Gastrocnemius medialis (tissue), 4 donors: ENCODE measurements at regions not wholly inside any gene's neighbourhood (a gene's known extent, or its start where the extent isn't known, plus 50 kb on each side); places are given as distances from the start of the nearest gene placed in this dataset.
"Not testable (repeated sequence)": the region's sequence is repeated elsewhere in the genome, so short reads cannot be mapped to it uniquely, and the experiment has no call there.

Source experiments
- ATAC-seq, 2 donors: fragments of 150-250 bp; one replicate each; pipeline ENCODE4 v1.9.1; 2016
- DNase-seq, 2 donors: peaks; one replicate each; pipeline ENCODE4 v3.0.0-alpha.2; 2019
- H3K27ac ChIP-seq, 4 donors: fragments of 200-600 bp; sonication (generic); 1 replicate in 1 of 4; 2 replicates in 3 of 4; pipeline ENCODE4 v1.5.1; 2016 to 2018; ENCODE audit warnings: mild to moderate bottlenecking in 2 of 4, moderate library complexity in 1 of 4
- H3K27me3 ChIP-seq, 3 donors: fragments of 200-600 bp; sonication (generic) in 2 of 3; 1 replicate in 1 of 3; 2 replicates in 2 of 3; pipeline versions ENCODE4 v1.5.1 to v1.6.0; 2016 to 2019; ENCODE audit warnings: mild to moderate bottlenecking in 1 of 3, moderate library complexity in 1 of 3
- H3K36me3 ChIP-seq, 2 donors: fragments of 200-600 bp; sonication (generic) in 1 of 2; one replicate each; pipeline ENCODE4 v1.5.1; 2017 to 2018
- H3K4me1 ChIP-seq, 2 donors: fragments of 200-600 bp; sonication (generic) in 1 of 2; one replicate each; pipeline ENCODE4 v1.5.1; 2016 to 2017; ENCODE audit warnings: mild to moderate bottlenecking in 2 of 2
- H3K4me3 ChIP-seq, 4 donors: fragments of 200-600 bp; sonication (generic) in 3 of 4; 1 replicate in 1 of 4; 2 replicates in 3 of 4; pipeline ENCODE4 v1.5.1; 2016 to 2019; ENCODE audit warnings: mild to moderate bottlenecking in 2 of 4
- H3K9me3 ChIP-seq, 3 donors: fragments of 200-600 bp; sonication (generic) in 2 of 3; 1 replicate in 1 of 3; 2 replicates in 2 of 3; pipeline ENCODE4 v1.5.1; 2016 to 2019
- POLR2A ChIP-seq, 2 donors: fragments of 450-650 bp; IDR thresholded peaks; one replicate each; pipeline ENCODE4 v1.6.1; 2017; ENCODE audit warnings: antibody characterized with exemption in 2 of 2, mild to moderate bottlenecking in 2 of 2, moderate library complexity in 2 of 2
- in situ Hi-C, 4 donors: fragments of 200-750 bp; cut with MboI; loops; one replicate each; pipeline versions ENCODE4 v1.15.0 to v1.8.0; 2017; ENCODE audit warnings: low sequenced_read_pairs in 4 of 4
- intact Hi-C: fragments of 100-400 bp; cut with DNase I; formaldehyde crosslinking; loops from one replicate; pipeline ENCODE4 v1.15.1; 2023; ENCODE audit warnings: low total_unique reads
- TF ChIP-seq, protein P1 (sequence below), 5 experiments: fragments of 450-650 bp in 3 of 5; fragments of 200-600 bp in 2 of 5; sonication (generic) in 2 of 5; IDR thresholded peaks in 4 of 5; conservative IDR thresholded peaks in 1 of 5; 1 replicate in 4 of 5; 2 replicates in 1 of 5; pipeline ENCODE4 v1.5.1; 2016 to 2019; ENCODE audit warnings: antibody characterized with exemption in 5 of 5, mild to moderate bottlenecking in 3 of 5, moderate library complexity in 3 of 5

DNA sequence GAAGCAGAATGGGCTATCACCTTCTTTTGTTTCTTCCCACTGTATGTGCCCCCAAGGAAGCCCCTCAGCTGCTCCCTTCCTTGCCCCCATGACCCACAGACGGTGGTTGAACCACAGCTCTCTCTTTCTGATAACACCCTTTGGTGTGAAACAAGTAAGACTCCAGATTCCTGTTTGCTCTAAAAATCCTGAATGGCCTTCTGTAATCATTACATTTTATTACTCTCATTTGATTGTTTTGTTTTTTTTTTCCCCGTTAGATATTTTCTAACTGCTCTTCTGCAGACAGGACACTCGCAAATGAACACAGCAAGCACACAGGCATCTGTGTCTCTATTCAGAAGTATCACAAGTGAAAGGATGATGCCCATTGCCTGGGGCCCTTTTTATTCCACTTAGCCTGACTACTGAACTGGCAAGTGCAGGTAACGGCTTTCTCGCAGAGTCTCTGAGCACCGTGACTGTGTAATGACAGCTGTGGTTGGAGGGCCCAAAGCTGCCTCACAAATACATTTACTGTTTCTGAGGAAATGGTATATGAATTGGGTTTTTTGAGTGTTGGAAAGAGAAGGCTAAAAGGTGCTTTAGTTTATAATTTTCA, 59.3 kb downstream of the OXGR1 start:
- DNase-seq, result no peak
- intact Hi-C loops (no loop called here), in situ Hi-C loops (no loop called here)
- Histone ChIP-seq H3K9me3 (no peaks in the 10 kb centered on the region), H3K27ac (no peak overlapping the region), H3K27me3 (no peaks in the 10 kb centered on the region), H3K4me3 (no peak overlapping the region), H3K36me3 (no peaks in the 10 kb centered on the region), H3K4me1 (no peaks in the 10 kb centered on the region)
- no peak for TF ChIP-seq POLR2A (IDR thresholded peaks at IDR 0.05)
- TF ChIP-seq, protein P1, sequence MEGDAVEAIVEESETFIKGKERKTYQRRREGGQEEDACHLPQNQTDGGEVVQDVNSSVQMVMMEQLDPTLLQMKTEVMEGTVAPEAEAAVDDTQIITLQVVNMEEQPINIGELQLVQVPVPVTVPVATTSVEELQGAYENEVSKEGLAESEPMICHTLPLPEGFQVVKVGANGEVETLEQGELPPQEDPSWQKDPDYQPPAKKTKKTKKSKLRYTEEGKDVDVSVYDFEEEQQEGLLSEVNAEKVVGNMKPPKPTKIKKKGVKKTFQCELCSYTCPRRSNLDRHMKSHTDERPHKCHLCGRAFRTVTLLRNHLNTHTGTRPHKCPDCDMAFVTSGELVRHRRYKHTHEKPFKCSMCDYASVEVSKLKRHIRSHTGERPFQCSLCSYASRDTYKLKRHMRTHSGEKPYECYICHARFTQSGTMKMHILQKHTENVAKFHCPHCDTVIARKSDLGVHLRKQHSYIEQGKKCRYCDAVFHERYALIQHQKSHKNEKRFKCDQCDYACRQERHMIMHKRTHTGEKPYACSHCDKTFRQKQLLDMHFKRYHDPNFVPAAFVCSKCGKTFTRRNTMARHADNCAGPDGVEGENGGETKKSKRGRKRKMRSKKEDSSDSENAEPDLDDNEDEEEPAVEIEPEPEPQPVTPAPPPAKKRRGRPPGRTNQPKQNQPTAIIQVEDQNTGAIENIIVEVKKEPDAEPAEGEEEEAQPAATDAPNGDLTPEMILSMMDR (IDR thresholded peaks at IDR 0.05 in 4 of 5, conservative IDR thresholded peaks at IDR 0.05 in 1 of 5), result no peak
- no peak for ATAC-seq

DNA sequence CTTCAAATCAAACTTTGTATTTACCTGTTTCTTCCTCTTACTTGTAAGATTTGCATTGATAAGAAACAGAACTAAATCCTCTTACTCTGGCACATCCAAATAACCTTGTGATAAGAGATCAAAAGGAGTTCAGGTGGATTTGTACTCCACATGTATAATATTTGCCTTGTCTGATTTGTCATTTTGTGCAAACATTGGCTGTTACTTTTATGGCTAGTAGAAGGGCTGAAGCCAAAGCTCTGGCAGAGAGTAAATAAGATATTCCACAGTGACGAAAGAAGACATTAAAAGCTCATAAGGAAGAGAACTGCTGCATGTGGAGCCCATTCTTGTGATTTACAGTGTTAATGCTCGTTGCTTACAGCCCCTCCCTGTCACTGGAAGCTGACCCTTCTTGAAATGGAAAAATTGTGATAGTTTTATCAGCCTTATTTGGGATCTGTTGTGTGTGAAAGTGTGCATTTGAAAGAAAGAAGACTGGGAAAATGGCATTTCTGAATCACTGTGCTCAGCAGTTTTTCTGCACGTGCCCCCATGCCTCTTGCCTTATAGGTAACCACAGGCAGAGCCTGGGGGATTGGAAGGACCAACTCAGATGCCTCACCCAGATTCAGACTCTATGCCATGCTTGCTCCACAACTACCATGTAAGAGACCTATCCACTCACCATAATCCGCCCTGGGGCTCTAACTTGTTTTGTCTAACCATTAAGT, 68.2 kb downstream of the OXGR1 start:
- ATAC-seq, result no peak
- H3K4me1 ChIP-seq, result no peaks in the 10 kb centered on the region
- no peaks in the 10 kb centered on the region for H3K36me3 ChIP-seq
- no peak overlapping the region for H3K27ac ChIP-seq
- intact Hi-C loops (no loop called here), in situ Hi-C loops (no loop called here)
- no peaks in the 10 kb centered on the region for H3K27me3 ChIP-seq
- H3K4me3 ChIP-seq, result no peak overlapping the region
- no peaks in the 10 kb centered on the region for H3K9me3 ChIP-seq
- no peak for DNase-seq
- no peak for TF ChIP-seq POLR2A (IDR thresholded peaks at IDR 0.05)
- TF ChIP-seq, protein P1 (IDR thresholded peaks at IDR 0.05 in 4 of 5, conservative IDR thresholded peaks at IDR 0.05 in 1 of 5), result no peak

DNA sequence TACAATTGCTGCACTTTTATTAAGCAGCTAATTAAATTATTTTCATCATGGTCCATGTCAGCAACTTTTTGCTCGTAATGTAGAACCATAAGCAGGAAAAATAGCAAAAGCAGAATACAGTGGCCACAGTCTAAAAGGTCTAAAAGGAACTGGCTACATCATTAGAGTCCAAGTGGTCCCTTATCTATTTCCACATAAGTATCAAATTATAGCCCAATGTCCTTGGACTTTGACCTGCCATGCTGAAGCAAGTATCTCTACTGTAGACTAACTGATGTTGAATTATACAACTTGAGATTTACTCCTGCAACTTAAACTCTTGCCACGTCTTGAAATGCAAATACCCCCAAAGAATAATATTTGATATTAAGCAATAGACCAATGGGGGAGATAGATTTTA, 68.8 kb downstream of the OXGR1 start:
- in situ Hi-C loops, result no loop called here
- Histone ChIP-seq H3K4me1 (no peaks in the 10 kb centered on the region), H3K27ac (no peak overlapping the region), H3K9me3 (no peaks in the 10 kb centered on the region), H3K4me3 (no peak overlapping the region), H3K27me3 (no peaks in the 10 kb centered on the region), H3K36me3 (no peaks in the 10 kb centered on the region)
- TF ChIP-seq, protein P1 (IDR thresholded peaks at IDR 0.05 in 4 of 5, conservative IDR thresholded peaks at IDR 0.05 in 1 of 5), result no peak
- no peak for TF ChIP-seq POLR2A (IDR thresholded peaks at IDR 0.05)
- no peak for DNase-seq
- intact Hi-C loops, result no loop called here
- no peak for ATAC-seq

DNA sequence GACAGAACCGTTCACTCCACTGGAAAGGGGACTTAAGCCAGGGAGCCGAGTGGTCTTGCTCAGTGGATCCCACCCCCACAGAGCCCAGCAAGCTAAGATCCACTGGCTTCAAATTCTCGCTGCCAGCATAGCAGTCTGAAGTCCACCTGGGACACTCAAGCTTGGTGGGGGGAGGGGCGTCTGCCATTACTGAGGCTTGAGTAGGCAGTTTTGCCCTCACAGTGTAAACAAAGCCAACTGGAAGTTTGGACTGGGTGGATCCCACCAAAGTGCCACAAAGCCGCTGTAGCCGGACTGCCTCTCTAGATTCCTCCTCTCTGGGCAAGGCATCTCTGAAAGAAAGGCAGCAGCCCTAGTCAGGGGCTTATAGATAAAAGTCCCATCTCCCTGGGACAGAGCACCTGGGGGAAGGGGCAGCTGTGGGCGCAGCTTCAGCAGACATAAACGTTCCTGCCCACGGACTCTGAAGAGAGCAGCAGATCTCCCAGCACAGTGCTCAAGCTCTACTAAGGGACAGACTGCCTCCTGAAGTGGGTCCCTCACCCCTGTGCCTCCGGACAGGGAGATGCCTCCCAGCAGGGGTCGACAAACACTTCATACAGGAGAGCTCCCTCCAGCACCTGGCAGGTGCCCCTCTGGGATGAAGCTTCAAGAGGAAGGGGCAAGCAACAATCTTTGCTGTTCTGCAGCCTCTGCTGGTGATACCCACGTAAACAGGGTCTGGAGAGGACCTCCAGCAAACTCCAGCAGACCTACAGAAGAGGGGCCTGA, 75.2 kb downstream of the OXGR1 start:
- H3K4me1 ChIP-seq, in situ Hi-C loops, H3K27ac ChIP-seq, H3K4me3 ChIP-seq, DNase-seq, intact Hi-C loops, H3K27me3 ChIP-seq, H3K9me3 ChIP-seq, H3K36me3 ChIP-seq, ATAC-seq: not testable (repeated sequence)

DNA sequence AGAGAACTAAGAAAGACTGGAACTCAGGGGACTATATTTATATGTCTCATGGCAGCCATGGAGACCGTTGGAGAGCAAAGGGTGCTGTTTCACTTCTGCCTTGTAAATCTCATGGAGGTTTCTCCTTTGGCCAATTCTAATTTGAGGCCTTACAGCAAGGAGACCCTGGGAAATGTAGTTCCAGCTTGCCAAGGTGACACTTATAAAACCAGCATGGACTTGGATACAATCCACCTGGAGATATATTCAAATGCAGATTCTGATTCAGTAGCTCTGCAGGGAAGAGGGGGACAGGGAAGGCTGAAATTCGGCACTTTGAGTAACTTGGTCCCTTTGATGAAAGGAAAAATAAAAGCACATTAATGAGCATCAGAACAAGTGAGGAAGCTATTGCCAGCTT, 90.0 kb downstream of the OXGR1 start:
- no peak overlapping the region for H3K27ac ChIP-seq
- no peaks in the 10 kb centered on the region for H3K36me3 ChIP-seq
- no peaks in the 10 kb centered on the region for H3K9me3 ChIP-seq
- TF ChIP-seq, protein P1 (IDR thresholded peaks at IDR 0.05 in 4 of 5, conservative IDR thresholded peaks at IDR 0.05 in 1 of 5), result no peak
- TF ChIP-seq POLR2A (IDR thresholded peaks at IDR 0.05), result no peak
- no peaks in the 10 kb centered on the region for H3K27me3 ChIP-seq
- no peaks in the 10 kb centered on the region for H3K4me1 ChIP-seq
- intact Hi-C loops, result no loop called here
- in situ Hi-C loops, result no loop called here
- DNase-seq, result no peak
- H3K4me3 ChIP-seq, result no peak overlapping the region
- no peak for ATAC-seq
